ENCODE measurements at regions not wholly inside any gene's neighbourhood (a gene's known extent, or its start where the extent isn't known, plus 50 kb on each side); places are given as distances from the start of the nearest gene placed in this dataset.

DNA sequence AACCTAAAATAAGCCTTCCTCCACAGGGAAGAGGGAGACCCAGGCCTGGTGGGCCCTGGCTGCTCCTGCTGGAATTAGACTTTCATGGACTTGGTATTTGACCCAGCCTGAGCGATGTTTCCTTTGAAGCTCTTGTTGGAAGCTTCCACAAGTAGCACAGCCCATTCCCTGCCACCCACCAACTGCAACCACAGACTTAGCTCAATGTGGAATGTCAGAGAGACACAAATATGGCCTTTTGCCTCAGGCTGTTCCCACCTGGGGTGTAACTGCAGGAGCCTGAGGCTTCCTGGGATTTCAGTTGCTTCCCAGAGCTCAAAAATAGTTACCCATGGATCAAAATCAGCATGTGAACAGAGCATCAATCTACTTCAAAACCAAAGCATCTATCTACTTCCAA, 70.3 kb upstream of the LHFPL2 start:
- TF ChIP-seq, protein P1, sequence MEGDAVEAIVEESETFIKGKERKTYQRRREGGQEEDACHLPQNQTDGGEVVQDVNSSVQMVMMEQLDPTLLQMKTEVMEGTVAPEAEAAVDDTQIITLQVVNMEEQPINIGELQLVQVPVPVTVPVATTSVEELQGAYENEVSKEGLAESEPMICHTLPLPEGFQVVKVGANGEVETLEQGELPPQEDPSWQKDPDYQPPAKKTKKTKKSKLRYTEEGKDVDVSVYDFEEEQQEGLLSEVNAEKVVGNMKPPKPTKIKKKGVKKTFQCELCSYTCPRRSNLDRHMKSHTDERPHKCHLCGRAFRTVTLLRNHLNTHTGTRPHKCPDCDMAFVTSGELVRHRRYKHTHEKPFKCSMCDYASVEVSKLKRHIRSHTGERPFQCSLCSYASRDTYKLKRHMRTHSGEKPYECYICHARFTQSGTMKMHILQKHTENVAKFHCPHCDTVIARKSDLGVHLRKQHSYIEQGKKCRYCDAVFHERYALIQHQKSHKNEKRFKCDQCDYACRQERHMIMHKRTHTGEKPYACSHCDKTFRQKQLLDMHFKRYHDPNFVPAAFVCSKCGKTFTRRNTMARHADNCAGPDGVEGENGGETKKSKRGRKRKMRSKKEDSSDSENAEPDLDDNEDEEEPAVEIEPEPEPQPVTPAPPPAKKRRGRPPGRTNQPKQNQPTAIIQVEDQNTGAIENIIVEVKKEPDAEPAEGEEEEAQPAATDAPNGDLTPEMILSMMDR (conservative IDR thresholded peaks at IDR 0.05 in 1 of 2, IDR thresholded peaks at IDR 0.05 in 1 of 2; ENCODE audit: low read depth in 1 of 2, low read length in 2 of 2), result no peak
- no peak for TF ChIP-seq EZH2 (IDR thresholded peaks at IDR 0.05; ENCODE audit: low read length, missing control alignments)
